HG03135 (cell line): ENCODE measurements at regions not wholly inside any gene's neighbourhood (a gene's known extent, or its start where the extent isn't known, plus 50 kb on each side); places are given as distances from the start of the nearest gene placed in this dataset.
"Not testable (repeated sequence)": the region's sequence is repeated elsewhere in the genome, so short reads cannot be mapped to it uniquely, and the experiment has no call there.

ENCODE experiments used
- ATAC-seq: cut with Tn5 transposase; IDR thresholded peaks from one replicate; pipeline ENCODE4 v1.9.1; 2021; ENCODE audit warnings: mild to moderate bottlenecking, moderate library complexity; ENCODE audit not compliant: unreplicated experiment

DNA sequence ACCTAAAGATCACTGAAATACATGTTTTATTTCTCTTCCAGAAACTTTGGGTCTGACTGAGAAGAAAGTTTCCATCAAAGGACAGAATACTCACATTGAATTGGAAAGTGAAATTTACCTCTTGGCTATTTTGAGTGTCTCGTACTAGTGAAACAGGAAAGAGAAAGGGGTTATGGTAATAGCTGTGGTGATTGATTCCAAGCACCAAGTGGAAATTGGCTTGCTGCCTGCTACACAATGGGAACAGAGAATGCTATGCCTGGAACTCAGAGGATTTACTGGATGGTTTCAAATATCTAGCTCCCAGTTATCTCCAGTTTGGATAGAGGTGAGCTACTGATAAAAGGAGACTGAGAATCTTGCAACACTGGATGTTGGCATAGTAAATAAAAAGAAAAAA lies 492.8 kb upstream of the FSIP2 start:
- ATAC-seq: no peak

DNA sequence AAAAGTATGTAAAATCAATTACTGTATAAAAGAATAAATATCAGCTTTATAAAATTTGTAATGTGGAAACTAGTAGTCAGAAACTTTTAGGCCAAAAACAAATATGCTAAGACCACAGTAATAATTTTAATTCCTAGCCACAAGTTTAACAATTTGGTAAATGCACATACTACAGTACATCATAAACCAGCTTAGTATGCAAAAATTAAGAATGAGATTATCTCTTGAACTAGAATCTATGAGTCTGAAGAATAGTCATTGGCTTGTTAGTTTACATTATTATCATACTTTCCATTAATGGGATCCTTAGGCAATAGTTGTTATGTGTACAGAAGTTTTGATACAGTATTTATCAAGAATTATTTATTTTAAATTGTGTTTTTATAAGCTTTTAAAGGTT lies 491.9 kb upstream of the FSIP2 start:
- no peak for ATAC-seq

DNA sequence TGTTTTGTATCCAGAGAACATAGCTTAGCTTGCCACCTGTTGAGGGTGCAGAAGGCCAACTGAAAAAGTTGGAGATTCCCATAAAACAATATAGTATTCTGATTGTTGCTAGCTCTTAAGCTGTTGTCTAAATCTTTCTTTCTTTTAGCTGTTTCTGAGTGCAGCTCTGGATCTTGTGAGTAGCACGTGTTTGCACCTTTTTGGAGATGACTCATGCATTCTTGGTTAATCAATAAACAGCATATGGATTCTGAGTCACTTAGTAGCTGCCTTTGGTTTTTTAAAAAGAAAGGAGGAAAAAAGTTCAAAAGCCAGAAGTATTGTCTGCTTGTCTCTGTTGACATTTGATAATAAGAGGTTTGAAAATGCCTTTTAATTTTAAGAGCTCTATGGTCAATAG lies 483.0 kb upstream of the FSIP2 start:
- ATAC-seq: no peak

DNA sequence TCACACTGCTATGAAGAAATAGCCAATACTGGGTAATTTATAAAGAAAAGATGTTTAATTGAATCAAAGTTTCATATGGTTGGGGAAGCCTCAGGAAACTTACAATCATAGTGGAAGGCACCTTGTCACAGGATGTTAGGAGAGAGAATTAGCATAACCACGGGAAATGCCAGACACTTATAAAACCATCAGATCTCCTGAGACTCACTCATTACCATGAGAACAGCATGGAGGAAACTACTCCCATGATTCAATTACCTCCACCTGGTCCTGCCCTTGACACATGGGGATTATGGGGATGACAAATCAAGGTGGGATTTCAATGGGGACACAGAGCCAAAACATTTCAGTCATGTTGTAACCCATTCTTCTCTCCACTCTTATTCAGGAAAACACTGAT lies 472.9 kb upstream of the FSIP2 start:
- ATAC-seq: no peak

DNA sequence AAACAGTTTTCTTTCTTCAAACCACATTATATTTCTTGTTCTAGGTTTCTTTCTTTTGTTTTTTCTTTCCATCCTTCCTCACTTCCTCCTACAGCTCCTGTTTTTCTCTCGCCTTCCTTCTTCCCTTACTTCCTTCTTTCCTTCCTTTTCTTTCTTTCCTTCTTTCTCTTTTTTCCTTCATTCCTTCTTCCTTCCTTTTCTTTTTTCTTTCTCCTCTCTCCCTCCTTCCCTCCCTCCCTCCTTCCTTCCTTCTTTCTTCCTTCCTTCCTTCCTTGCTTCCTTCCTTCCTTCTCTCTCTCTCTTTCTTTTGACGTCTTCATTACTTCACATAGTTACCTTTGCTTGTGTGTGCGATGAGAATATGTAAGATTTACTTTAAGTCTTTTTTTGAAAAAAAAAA lies 470.0 kb upstream of the FSIP2 start:
- ATAC-seq: no peak

DNA sequence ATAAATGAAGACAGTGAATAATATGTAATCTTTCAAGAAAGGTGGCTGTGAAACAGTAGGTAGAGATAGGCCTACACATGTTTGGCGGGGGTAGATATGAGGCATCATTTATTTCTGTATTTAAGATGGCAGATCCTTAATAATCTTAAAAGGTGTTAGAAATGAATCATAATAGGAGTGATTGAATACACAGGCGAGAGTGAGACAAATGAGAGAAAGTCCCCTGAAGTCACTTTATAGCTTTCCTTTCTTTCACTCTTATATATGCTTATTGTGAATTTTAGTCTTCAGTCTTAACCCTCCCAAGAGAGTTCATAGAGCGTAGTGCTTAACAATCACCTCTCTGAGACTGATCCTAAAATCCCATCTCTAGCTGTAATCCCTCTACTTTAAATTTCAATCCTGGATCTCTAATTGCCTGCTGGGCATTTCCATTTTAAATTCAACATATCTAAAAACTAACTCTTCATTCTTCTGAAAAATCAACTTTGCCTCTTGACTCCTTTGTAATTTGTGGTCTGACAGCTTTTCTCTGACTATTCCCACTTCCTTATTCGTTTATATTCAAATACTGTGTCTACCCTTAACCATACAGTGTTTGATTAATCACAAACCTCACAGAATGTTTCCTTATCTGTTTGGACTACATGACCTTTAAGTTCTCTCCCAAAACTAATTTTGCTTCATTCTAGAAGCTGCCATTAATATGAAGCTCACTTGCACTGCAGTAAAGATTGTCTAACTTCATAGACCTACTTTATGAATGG lies 463.7 kb upstream of the FSIP2 start:
- ATAC-seq: no peak

DNA sequence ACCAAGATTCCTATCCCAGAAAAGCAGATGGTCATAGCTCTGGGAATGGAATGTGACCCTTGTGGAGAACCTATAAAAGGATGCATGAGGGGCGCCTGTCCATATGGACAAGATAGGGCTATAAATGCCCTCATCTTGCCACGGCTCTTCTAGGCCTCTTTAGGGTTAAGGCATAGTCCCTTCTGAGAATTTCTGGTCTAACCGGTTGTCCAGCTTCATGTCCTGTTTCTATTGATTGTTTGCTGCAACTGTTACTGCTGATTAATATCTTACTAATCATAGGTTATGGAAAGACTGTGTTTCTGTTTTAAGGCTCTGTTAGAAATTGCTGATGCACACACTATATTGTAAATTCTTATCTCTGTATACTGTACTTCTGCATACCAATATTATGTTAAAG lies 462.6 kb upstream of the FSIP2 start:
- ATAC-seq: not testable (repeated sequence)

DNA sequence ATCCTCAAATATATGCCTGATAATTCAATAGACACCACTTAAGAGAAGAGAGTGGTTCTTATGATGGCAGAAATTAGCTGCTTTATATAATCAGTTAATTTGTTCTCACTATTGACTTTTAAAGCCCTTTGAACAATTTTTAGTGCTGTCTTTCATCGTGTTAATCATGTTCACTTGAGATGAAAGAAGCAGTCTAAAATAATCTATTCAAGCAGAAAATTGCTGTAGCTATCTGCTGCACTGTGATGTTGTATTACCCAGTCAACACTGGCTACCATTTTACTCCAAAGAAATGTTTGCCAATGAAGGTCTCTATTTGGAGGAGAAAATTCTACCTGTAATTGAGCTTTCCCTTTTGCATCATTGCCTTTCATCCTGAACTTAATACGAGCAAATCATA lies 459.8 kb upstream of the FSIP2 start:
- no peak for ATAC-seq

DNA sequence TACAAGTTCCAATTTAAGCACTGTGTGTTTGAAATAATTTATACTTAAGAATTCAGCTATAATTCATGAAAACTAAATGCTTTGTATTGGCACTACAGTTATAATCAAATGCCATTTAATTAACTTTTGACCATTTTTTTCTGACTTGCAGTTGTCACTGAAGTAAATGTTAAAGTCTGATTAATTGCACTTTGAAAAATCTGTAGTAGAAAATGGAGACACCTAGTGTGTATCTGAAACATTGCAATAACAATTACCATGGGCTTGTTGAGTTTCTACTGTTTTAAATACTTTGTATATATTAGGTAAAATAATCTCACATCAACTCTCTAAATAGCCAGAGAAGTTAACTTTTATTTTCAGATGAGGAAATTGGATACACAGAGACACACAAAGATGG lies 458.6 kb upstream of the FSIP2 start:
- ATAC-seq: no peak

DNA sequence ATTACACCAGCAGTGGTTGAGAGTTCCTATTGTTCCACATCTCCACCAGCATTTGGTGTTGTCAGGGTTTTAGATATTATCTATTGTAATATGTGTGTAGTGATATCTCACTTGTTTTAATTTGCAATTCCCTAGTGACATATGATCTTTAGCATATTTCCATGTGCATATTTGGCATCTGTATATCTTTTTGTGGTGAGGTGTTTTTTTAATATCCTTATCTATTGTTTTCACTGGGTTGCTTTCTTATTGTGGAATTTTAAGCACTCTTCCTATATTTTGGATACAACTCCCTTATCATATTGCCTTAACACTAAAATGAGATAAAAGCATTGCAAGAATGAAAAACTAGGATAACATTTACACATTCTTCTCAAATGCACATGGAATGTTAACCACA lies 453.9 kb upstream of the FSIP2 start:
- ATAC-seq: no peak

DNA sequence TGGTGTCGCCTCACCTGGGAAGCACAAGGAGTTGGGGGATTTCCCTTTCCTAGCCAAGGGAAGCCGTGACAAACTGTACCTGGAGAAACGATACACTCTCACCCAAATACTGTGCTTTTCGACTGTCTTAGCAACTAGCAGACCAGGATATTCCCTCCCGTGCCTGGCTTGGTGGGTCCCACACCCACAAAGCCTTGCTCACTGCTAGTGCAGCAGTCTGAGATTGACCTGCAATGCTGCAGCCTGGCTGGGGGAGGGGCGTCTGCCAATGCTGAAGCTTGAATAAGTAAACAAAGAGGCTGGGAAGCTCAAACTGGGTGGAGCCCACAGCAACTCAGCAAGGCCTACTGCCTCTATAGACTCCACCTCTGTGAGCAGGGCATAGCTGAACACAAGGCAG lies 448.6 kb upstream of the FSIP2 start:
- ATAC-seq: not testable (repeated sequence)

DNA sequence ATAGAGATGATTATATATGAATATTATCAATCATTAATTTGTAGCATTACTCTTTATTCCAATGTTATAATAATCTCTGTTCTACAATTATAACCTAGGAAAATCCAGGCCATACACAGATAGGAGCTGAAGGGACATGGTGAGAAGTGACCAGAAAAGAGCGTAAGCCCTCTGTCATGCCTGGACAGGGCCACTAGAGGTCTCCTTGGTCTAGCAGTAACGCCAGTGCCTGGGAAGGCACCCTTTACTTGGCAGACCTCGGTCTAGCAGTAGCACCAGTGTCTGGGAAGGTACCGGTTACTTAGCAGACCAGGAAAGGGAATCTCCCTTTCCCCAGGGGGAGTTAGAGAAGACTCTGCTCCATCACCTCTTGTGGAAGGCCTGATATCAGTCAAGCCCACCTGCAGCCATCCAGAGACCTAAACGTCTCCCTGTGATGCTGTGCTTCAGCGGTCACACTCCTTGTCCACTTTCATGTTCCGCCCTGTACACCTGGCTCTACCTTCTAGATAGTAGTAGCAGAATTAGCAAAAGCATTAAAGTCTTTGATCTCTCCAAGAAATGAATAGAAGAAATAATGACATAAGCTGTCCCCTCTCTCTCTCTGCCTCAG lies 447.5 kb upstream of the FSIP2 start:
- ATAC-seq: peak; percentile 93

DNA sequence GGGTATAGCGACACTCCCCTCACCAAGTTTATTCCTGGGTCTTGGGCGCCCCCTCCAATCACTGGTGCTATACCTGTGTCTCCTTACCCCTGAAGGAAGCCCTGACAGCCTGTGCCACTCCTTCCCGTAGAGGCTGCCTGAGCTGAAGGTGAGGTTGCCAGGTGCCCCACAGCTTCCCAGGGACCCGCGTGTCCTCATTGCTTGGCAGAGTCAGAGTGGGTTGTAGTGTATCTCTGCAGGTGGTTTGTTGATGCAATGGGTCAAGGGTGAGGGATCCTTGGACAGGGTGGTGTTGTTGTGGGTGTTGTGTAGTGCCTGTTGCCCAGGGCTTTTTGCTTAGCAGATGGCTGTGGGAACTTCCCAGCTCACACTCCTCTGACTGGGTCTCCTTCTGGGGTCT lies 438.7 kb upstream of the FSIP2 start:
- ATAC-seq: no peak

DNA sequence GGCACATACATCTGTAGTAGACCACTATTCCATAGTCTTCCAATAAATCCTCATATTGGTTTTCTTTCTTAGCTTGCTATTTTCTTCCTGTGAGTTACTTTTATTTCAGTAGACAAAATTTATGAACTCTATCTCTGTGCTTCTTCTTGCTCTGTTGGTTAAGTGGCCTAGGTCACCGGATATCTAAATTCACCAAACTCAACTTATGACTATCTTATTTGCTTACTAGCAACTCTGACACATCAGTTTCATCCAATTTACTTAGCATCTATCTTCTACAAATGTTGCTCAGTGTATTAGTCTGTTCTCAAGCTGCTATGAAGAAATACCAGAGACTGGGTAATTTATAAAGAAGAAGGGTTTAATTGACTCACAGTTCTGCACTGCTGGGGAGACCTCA lies 432.5 kb upstream of the FSIP2 start:
- no peak for ATAC-seq

DNA sequence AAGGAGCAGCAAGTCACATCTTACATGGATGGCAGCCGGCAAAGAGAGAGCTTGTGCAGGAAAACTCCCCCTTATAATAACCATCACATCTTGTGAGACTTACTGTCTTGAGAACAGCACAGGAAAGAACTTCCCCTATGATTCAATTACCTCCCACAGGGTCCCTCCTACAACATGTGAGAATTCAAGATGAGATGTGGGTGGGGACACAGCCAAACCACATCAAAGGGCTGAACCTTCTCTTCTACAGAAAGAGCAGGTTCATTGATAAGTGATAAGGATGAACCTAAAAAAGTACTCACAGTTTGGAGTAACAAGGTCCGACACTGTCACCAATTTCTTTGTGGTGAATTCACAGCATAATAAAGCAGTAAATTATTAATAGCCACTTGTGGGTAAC lies 422.2 kb upstream of the FSIP2 start:
- ATAC-seq: no peak

DNA sequence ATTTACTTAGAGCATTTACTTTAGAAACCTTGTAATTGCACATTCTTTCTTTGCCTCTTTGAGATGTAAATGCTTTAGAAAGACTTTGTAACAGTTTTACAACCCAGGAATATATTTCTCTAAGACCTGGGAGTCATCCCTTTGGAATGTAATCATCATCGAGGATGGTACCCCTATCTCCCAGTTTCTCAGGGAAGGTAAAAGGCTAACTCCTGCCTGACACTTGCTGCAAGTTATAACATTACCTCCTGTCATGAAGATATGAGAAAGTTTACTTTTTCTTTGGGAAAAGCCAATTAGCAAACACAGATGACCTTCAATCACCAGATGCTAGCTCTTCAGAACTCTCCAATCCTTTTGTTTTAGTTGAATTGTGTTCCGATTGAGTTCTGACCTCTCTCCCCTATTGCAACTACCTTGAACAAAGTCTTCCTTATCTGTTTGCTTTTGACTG lies 420.3 kb upstream of the FSIP2 start:
- ATAC-seq: no peak

DNA sequence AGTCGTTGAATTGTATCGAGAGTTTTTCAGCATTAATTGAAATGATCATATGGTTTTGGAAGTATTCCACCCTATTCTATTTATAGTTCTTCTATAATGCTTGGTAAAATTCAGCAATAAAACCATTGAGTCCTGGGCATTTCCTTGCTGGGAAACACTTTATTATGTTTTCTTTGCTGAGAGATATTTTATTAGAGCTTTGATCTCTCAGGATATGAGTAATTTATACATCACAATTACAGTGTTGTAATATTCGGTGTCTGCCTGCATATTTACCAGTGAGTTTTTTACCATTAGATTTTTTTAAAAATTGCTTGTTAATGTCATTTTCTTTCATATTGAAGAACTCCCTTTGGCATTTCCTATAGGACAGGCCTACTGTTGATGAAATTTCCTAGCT lies 402.7 kb upstream of the FSIP2 start:
- no peak for ATAC-seq

DNA sequence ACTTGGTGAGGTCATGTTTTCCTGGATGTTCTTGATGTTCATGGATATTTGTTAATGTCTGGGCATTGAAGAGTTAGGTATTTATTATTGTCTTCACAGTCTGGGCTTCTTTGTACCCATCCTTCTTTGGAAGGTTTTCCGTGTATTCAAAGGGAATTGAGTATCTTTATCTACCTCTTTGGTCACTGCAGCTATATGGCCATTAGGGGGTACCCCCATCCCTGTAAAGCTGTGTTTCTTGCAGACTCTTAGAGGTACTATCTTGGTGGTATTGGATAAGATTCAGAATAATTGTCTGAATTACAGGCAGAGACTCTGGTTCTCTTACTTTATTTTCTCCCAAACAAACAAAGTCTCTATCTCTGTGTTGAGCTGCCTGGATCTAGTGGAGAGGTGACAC lies 401.6 kb upstream of the FSIP2 start:
- ATAC-seq: no peak

DNA sequence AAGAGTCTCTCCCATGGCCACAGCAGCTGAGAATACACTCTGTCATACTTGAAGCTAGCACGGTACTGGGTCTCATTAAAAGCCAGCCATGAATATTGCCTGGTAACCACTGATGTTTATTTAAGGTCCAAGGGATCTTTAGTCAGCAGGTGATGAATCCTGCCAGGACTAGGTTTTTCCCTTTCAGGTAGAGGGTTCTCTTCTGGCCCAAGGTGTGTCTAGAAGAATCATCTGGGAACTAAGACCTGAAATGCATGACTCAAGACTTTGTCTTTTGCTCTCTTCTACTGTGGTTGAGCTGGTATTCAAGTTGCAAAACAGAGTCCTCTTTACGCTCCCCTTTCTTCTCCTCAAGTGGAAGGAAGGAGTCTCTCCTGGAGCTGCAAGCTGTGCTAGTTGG lies 400.5 kb upstream of the FSIP2 start:
- ATAC-seq: no peak

DNA sequence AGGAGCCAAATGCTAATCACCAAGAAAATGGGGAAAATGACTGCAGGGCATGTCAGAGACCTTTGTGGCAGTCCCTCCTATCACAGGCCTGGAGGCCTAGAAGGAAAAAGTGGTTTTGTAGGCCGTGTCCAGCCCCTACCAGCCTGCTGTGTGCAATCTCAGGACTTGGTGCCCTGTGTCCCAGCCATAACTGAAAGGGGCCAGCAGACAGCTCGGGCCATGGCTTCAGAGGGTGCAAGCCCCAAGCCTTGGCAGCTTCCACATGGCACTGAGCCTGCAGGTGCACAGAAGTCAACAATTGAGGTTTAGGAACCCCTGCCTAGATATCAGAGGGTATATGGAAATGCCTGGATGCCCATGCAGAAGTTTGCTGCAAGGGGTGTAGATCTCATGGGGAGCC lies 391.2 kb upstream of the FSIP2 start:
- ATAC-seq: no peak

DNA sequence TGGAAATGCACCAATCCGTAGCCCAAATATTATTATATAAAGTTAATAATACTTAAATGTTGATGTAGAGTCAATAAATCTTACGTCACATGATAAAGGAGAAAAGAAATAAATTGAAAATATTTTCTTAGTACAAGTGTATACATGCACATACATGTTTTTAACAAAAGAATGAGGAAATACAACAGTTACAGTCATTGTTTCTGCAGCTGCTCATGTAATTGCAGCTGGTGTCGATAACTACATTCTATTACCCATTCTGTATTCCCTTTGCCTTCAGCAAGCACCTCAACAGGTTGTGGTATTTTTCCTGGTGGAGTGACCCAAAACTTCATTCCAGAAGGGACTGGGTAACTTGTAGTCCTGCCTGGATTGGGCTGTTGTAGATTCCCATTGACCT lies 377.8 kb upstream of the FSIP2 start:
- no peak for ATAC-seq

DNA sequence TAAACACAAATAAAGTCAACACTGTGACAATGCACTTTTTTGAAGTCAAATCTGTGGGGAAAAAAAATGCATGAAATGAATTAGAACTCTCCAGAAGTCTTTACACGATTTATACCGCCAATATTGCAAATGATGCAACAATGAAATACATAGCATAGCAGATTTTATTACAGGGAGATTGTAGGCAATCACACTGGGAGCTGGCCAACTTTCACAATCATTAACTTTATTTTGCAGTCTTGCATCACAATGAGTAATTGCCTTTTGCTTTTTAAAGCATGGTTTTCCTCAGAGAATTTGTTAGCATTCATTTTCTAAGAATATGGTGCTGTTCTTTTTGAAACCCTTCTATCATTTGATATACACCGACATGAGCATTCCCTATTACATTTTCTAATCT lies 366.4 kb upstream of the FSIP2 start:
- ATAC-seq: no peak

DNA sequence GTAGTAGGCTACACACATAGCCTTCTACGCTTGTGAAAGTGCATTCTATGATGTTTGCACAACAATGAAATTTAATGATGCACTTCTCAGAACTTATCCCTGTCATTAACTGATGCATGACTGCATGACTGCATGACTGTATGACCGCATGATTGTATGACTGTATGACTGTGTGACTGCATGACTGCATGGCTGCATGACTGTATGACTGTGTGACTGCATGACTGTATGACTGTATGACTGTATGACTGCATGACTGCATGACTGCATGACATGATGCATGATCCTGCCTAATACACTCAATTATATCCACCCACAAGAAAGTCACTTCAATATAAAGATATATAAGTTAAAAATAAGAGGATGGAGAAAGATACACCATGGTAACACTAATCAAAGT lies 365.4 kb upstream of the FSIP2 start:
- no peak for ATAC-seq
